HG02763 (cell line): ENCODE measurements at regions not wholly inside any gene's neighbourhood (a gene's known extent, or its start where the extent isn't known, plus 50 kb on each side); places are given as distances from the start of the nearest gene placed in this dataset.

ENCODE experiments used
- ATAC-seq: cut with Tn5 transposase; IDR thresholded peaks from one replicate; pipeline ENCODE4 v1.9.1; 2021; ENCODE audit warnings: mild to moderate bottlenecking, moderate library complexity; ENCODE audit not compliant: unreplicated experiment

DNA sequence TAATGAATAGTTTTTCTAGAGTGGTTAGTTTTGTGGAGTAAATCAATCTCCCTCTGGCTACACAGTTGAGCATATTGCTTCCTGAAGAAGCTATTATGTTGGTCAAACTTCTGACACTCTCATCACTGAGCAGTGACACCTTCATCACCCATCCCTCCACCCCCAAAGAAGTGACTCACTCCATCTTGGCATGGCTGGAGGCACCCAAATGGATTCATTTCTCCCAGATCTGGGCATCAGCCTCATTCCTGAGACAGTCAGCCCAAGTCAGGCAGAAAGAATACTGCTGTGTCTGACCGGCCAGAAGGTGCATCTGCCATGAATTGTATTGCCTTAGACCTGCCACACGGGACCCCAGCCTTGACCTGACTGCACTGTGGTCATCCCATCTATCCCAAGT, 117.0 kb upstream of the HABP2 start:
- no peak for ATAC-seq

GRCh38 chr10:113436851-113437250, 116.0 kb upstream of the HABP2 start:
- no peak for ATAC-seq

GRCh38 chr10:113438652-113439051, 114.2 kb upstream of the HABP2 start:
- no peak for ATAC-seq

DNA sequence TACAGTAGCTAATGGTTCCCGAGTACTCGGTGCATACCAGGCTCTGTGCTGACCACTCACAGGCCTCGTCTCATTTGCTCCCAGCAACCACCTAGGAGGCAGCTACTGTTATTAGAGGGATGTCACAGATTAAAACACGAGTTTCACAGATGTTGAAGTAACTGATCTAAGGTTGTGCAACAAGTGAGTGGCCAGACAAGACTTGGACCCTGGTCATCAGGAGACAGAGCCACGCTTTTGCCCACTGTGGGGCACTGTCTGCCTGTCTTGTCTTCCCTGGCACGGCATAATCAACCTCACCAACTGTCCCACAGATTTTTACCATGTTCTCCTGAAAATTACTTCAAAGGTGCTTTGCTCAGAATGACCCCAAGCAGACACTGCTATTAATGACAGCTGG, 111.6 kb upstream of the HABP2 start:
- ATAC-seq, result no peak

- ATAC-seq, result no peak
These were observed 111.1 kb upstream of the HABP2 start for GRCh38 chr10:113441686-113442270.

GRCh38 chr10:113442336-113442735, 110.5 kb upstream of the HABP2 start:
- no peak for ATAC-seq

DNA sequence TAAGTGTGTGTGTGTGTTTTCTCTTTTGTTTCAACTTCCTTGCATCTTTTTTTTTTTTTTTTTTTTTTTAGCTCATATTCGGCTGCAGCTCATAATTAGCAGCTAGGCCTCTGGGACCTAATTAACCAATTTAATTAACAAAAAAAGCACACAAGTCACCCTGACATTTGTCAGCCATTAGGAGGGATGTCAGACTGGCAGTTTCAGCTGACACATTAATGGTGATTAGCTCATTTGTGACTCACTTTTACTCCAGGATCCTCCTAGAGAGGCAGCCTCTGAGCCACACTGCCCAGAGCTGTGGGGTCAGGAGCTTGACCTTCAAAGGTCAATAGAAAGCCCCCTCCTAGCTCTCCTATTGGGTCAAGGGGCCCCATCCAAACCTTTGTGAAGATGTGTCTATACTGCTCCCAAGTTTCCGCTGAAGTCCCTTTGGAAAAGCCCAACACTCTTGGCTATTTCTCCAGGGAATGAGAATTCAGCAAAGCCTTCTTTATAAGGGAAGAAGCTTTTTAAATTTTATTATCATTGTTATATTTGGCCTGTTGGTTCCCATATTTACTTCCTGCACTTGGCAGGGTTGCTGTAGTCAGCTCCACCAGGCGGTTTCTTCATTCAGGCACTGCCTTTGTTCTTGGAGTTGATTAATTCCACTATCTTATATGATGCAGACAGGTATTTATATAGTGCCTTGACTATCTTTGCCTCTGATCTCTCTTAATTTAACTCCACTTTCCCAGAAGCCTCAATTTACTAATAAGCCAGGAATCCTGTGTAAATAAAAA, 109.5 kb upstream of the HABP2 start:
- no peak for ATAC-seq

- no peak for ATAC-seq
These were observed 108.0 kb upstream of the HABP2 start for GRCh38 chr10:113444766-113445365.

DNA sequence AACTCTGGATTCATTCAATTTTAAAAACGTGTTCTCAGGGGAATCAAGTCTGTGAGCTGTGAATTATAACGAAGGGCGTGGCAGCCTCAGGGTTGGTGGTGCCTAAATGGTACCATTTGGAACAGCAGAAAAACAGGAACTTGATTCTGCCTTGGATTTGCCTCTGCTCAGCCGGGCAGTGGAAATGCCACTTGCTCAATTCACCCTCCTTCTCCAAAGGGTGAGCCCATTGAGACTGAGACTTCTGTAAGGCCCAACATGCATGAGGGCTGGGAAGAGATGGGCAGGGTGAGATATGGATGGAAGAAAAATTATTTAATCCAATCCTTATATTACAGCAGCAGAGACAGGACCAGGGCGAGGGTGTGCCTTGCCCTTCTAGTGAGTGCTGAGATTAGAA, 107.1 kb upstream of the HABP2 start:
- ATAC-seq, result no peak

GRCh38 chr10:113446739-113447138, 106.1 kb upstream of the HABP2 start:
- no peak for ATAC-seq

- ATAC-seq, result no peak
These were observed 105.6 kb upstream of the HABP2 start for GRCh38 chr10:113447278-113447677.

DNA sequence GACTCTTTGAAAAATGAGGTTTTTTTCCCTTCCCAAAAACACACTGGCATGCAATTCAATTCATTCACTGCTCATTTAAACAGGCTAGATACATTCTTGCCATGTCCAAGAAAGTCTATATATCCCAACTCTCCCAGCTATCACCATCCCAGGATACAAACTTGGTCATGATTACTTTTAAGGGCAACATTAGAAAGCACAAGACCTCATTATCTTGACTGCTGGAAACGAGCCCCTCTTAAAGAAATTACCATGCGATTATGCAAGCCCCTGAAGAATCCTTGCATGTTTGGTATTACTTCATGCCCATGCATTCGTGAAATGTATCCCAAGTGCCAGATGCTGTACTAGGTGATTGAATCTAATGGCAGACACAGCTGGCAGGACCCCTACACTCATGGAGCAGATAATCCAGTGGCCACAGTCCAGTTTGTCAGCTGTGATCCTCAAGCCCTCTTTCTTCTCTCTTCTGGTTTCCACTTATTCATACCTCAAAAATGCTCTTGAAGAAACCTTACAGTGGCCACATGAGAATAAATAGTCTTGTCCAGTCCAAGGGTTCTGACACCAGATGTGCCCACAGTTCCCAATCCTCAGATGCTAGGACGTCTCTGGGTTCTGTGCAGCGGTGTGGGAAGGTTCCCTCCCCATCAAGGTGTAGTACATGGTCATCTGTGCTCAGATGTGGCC, 103.7 kb upstream of the HABP2 start:
- ATAC-seq, result no peak

GRCh38 chr10:113450046-113450804, 102.6 kb upstream of the HABP2 start:
- no peak for ATAC-seq

- no peak for ATAC-seq
These were observed 101.9 kb upstream of the HABP2 start for GRCh38 chr10:113450906-113451305.

- ATAC-seq, result no peak
These were observed 100.6 kb upstream of the HABP2 start for GRCh38 chr10:113452146-113452845.

GRCh38 chr10:113453351-113453750, 99.5 kb upstream of the HABP2 start:
- no peak for ATAC-seq

DNA sequence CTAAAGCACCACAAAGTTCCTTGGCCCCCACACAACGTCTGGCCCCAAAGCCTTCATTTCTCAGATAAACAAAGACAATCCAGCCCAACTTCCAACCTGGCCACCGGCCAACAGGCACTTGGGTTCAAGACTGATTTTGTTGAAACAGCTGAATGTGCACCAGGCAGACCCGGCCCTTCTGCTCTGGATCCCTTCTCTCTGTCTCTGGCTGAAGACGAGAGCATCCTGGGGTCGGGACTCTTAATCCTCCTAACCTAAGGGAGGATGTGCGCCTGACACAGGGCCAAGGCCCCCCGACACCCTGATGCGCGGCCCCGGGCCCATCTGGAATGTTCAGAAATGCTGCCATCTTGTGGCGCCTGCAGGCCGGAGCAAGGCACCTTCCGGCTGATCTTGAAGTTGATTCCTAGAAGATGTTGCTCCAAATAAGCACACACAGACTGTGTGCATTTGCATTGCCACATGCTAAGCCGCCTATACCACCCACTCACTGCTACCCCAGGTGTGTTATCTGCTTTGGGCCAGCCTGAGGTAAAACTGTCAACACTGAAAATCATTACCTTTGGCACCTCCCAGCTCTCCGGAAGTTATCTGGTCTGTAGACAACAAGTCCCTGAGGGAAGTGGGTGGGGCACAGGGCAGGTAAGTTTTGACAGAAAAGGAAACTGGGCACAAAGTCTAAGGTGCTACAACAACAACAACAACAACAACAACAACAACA, 98.4 kb upstream of the HABP2 start:
- no peak for ATAC-seq

DNA sequence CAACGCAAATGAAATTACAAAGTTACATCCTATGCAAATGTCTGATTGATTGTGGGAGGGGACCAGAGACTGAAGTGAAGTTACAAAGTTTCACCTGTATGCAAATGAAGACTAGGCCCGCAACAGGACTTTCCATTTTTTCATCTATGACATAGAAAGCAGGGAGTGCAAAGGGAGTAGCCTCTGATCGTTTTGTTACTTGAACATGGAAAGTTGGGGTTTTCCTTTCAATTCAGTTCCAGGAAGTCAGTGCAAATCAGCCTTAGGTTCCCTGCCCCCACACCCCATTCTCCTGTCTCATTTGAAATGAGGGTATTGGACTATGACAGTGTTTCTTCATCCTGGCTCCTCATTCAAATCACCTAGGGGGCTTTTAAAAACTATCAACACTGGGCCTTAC, 96.9 kb upstream of the HABP2 start:
- no peak for ATAC-seq

GRCh38 chr10:113456741-113457140, 96.1 kb upstream of the HABP2 start:
- no peak for ATAC-seq

- no peak for ATAC-seq
These were observed 95.4 kb upstream of the HABP2 start for GRCh38 chr10:113457408-113457807.
